Testis (tissue), 2 donors: ENCODE measurements at regions not wholly inside any gene's neighbourhood (a gene's known extent, or its start where the extent isn't known, plus 50 kb on each side); places are given as distances from the start of the nearest gene placed in this dataset.
A peak's percentile ranks its signal among the peaks of the same experiment; 100 is the strongest.

Experiments used
- DNase-seq: peaks from one replicate; pipeline ENCODE4 v3.0.0-alpha.2; 2019
- H3K27ac ChIP-seq, 2 donors: fragments of 200-600 bp; sonication (generic); one replicate each; pipeline ENCODE4 v1.5.1; 2019
- H3K27me3 ChIP-seq: fragments of 200-600 bp; sonication (generic); one replicate; pipeline ENCODE4 v1.5.1; 2019
- H3K36me3 ChIP-seq: fragments of 200-600 bp; sonication (generic); one replicate; pipeline ENCODE4 v1.5.1; 2017; ENCODE audit warnings: low read depth; ENCODE audit errors: missing control alignments
- H3K4me1 ChIP-seq: fragments of 200-600 bp; sonication (generic); one replicate; pipeline ENCODE4 v1.5.1; 2019
- H3K4me3 ChIP-seq, 2 donors: fragments of 200-600 bp; sonication (generic); one replicate each; pipeline ENCODE4 v1.5.1; 2017 to 2019
- H3K9me3 ChIP-seq: fragments of 200-600 bp; sonication (generic); one replicate; pipeline ENCODE4 v1.5.1; 2017
- POLR2A ChIP-seq: fragments of 450-650 bp; IDR thresholded peaks from one replicate; pipeline ENCODE4 v1.6.1; 2017; ENCODE audit warnings: antibody characterized with exemption, mild to moderate bottlenecking, moderate library complexity
- WGBS, 2 donors: methylation state at CpG; one replicate each; pipeline ENCODE4 v1.1.5; 2018; 5-methylcytosine and 5-hydroxymethylcytosine counted together
- intact Hi-C: fragments of 100-400 bp; cut with DNase I; formaldehyde crosslinking; loops from one replicate; pipeline ENCODE4 v1.15.1; 2023; ENCODE audit warnings: low total_unique reads
- TF ChIP-seq, protein P1 (sequence below), 3 experiments: fragments of 450-650 bp in 2 of 3; fragments of 200-600 bp in 1 of 3; sonication (generic) in 1 of 3; IDR thresholded peaks; one replicate each; pipeline ENCODE4 v1.5.1; 2016 to 2019; ENCODE audit warnings: antibody characterized with exemption in 3 of 3, mild to moderate bottlenecking in 2 of 3, moderate library complexity in 1 of 3

DNA sequence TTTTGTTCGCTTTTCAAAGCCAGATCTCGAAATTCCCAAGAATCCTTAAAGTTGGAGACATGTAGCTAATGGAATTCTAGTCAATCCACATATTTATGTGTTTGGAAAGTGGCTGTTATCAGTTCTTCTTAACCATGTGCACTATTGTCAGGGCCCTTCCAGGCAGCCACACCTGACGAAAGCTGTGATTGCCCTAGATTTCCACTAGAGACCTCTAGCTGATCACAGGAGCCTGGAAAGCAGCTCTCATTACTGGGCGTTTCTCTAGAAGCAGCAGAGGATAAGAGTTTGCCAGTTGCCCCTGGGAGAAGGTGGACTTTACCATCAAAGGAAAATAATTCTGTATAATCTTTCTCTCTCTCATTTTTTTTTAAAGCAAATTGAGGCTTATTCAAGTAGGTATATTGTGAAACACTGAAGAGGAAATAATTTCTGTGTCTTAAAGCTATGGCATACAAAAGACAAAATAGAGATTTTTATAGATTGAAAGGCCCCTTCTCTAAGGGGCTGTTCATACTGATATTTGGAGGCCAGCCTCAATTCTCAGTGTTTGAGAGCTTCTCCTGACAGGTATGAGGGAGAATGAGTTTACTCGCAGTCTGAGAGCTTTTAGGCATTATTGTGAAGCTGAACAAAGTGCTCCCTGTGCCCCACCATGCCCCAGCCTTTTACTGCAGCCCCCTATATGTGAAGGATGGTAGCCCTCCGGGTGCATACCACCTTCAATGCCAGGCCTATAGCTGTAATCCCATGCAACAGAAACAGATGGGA is 405.4 kb upstream of the ACTBL2 start:
- TF ChIP-seq POLR2A: no peak
- TF ChIP-seq, protein P1, sequence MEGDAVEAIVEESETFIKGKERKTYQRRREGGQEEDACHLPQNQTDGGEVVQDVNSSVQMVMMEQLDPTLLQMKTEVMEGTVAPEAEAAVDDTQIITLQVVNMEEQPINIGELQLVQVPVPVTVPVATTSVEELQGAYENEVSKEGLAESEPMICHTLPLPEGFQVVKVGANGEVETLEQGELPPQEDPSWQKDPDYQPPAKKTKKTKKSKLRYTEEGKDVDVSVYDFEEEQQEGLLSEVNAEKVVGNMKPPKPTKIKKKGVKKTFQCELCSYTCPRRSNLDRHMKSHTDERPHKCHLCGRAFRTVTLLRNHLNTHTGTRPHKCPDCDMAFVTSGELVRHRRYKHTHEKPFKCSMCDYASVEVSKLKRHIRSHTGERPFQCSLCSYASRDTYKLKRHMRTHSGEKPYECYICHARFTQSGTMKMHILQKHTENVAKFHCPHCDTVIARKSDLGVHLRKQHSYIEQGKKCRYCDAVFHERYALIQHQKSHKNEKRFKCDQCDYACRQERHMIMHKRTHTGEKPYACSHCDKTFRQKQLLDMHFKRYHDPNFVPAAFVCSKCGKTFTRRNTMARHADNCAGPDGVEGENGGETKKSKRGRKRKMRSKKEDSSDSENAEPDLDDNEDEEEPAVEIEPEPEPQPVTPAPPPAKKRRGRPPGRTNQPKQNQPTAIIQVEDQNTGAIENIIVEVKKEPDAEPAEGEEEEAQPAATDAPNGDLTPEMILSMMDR (IDR thresholded peaks at IDR 0.05): peak; percentile 26 to 36 (median 26)
- Histone ChIP-seq H3K27ac (no peak overlapping the region), H3K27me3 (no peaks in the 10 kb centered on the region), H3K36me3 (no peaks in the 10 kb centered on the region), H3K9me3 (no peaks in the 10 kb centered on the region), H3K4me1 (no peaks in the 10 kb centered on the region), H3K4me3 (no peak overlapping the region)
- peak; percentile 71 for DNase-seq
- 55 to 61% methylated on average over 6 of the region's 6 CpGs for WGBS, 2 donors
- intact Hi-C loops: no loop called here

DNA sequence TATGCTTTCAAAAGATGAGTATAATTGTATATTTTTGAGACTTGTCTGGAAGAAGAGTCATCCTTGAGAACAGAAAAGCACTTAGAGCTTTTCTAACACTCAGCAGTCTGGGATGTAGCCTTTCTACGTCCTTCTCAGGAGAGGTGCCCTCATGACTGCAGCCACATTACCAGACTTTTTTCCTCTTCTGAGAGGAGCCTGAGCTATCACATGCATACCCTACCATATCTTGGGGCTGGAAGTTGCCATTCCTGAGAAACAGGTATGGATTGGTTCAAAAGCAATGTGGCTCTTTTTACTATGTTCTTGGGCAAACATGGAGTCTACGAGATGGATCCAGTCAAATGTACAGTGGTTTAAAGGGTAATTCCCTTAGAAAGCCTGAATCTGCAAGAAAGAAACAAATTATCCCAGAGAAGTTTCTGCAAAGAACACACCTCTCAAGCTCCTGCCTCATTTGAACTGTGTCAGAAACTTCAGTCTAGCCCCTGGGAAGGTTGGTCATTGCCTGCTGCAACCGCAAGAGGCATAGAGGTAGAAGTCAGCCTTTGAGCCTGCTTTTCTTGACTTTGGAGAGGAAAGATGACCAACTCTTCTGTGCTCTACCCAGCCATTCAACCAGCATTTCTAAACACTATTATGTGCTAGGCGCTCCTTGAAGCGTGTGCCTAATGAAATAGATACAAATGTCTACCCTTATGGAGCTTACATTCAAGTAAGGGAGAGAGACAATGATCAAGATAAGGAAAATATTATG is 401.9 kb upstream of the ACTBL2 start:
- Histone ChIP-seq H3K27ac (no peak overlapping the region), H3K36me3 (no peaks in the 10 kb centered on the region), H3K4me3 (no peak overlapping the region), H3K4me1 (no peaks in the 10 kb centered on the region), H3K9me3 (no peaks in the 10 kb centered on the region), H3K27me3 (no peaks in the 10 kb centered on the region)
- no peak for TF ChIP-seq POLR2A
- TF ChIP-seq, protein P1 (IDR thresholded peaks at IDR 0.05): no peak
- WGBS, 2 donors: 86 to 96% methylated on average over 5 of the region's 5 CpGs
- no peak for DNase-seq
- intact Hi-C loops: no loop called here

DNA sequence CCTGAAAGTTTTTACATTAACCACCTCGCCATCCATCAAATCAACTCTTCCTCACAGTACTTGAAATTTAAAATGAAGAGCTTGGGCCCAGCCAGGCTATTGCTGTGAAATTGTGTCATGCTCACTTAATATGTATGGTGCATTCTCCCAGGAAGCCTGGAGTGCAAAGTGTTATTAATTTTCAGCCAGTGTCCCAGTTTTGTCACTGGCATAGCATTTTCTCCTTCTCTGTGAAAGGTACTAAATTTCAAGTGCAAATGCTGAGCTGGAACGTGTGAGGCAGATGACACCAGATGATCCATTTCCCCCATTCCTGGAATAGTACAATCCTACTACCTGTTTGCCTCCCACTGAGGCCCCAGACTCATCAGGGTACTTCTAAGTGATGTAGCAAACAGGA is 397.6 kb upstream of the ACTBL2 start:
- H3K4me1 ChIP-seq: no peaks in the 10 kb centered on the region
- no peaks in the 10 kb centered on the region for H3K27me3 ChIP-seq
- H3K27ac ChIP-seq: no peak overlapping the region
- H3K9me3 ChIP-seq: no peaks in the 10 kb centered on the region
- no peaks in the 10 kb centered on the region for H3K36me3 ChIP-seq
- no peak overlapping the region for H3K4me3 ChIP-seq
- no peak for DNase-seq
- WGBS, 2 donors: 36 to 49% methylated on average over 2 of the region's 2 CpGs
- intact Hi-C loops: no loop called here
- TF ChIP-seq POLR2A: no peak
- TF ChIP-seq, protein P1 (IDR thresholded peaks at IDR 0.05): no peak

DNA sequence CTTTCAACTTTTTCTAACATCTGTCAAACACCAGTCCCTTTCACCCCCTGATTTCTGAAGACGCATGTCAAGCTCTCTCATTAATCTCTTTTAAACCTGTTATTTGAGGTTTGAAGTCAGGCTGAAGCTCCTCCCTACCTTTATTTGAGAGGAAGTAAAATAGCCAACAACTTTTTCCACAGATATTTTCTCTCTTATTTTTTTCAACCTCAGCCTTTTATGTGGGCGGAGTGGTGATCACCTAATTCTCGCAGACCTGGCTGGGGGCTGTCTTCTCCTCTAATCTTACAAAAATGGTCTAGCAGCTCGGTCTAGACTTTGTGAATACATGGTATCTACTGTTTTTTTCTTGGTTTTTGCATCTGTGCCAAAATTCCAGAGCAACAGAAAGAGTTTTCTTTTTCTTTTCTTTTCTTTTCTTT is 395.7 kb upstream of the ACTBL2 start:
- H3K27me3 ChIP-seq: no peaks in the 10 kb centered on the region
- no peaks in the 10 kb centered on the region for H3K9me3 ChIP-seq
- TF ChIP-seq, protein P1 (IDR thresholded peaks at IDR 0.05): no peak
- TF ChIP-seq POLR2A: no peak
- intact Hi-C loops: no loop called here
- H3K4me3 ChIP-seq: no peak overlapping the region
- 54 to 61% methylated on average over 4 of the region's 4 CpGs for WGBS, 2 donors
- no peaks in the 10 kb centered on the region for H3K4me1 ChIP-seq
- DNase-seq: no peak
- no peak overlapping the region for H3K27ac ChIP-seq
- no peaks in the 10 kb centered on the region for H3K36me3 ChIP-seq
